Breast epithelium (tissue), 3 donors: ENCODE measurements at regions not wholly inside any gene's neighbourhood (a gene's known extent, or its start where the extent isn't known, plus 50 kb on each side); places are given as distances from the start of the nearest gene placed in this dataset.

Experiments used
- POLR2A ChIP-seq: fragments of 450-650 bp; IDR thresholded peaks from one replicate; pipeline ENCODE4 v1.6.1; 2016; ENCODE audit warnings: antibody characterized with exemption, mild to moderate bottlenecking, moderate library complexity
- TF ChIP-seq, protein P1 (sequence below), 3 donors: fragments of 450-650 bp; IDR thresholded peaks; one replicate each; pipeline ENCODE4 v1.5.1; 2016 to 2017; ENCODE audit warnings: antibody characterized with exemption in 3 of 3, mild to moderate bottlenecking in 3 of 3, moderate library complexity in 3 of 3

DNA sequence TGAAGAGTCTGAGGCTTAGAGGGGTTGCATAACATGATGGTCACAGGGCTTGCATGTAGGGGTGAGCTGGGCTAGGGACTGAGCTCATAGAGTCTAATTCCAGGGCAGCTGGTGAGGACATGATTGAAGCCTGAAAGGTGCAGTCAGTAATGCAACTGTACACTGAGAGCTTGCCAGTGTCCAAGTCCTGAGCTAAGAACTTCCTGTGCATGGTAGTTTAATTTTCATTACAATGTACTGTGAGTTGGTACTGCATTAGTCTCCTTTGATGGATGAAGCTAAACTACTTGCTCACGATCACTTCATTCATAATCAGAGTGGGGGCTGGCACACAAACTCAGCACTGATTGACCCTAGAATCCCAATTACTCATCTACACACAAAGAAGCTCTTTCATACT is 156.4 kb upstream of the CRBN start:
- TF ChIP-seq, protein P1, sequence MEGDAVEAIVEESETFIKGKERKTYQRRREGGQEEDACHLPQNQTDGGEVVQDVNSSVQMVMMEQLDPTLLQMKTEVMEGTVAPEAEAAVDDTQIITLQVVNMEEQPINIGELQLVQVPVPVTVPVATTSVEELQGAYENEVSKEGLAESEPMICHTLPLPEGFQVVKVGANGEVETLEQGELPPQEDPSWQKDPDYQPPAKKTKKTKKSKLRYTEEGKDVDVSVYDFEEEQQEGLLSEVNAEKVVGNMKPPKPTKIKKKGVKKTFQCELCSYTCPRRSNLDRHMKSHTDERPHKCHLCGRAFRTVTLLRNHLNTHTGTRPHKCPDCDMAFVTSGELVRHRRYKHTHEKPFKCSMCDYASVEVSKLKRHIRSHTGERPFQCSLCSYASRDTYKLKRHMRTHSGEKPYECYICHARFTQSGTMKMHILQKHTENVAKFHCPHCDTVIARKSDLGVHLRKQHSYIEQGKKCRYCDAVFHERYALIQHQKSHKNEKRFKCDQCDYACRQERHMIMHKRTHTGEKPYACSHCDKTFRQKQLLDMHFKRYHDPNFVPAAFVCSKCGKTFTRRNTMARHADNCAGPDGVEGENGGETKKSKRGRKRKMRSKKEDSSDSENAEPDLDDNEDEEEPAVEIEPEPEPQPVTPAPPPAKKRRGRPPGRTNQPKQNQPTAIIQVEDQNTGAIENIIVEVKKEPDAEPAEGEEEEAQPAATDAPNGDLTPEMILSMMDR (IDR thresholded peaks at IDR 0.05): no peak
- TF ChIP-seq POLR2A: no peak
